GM18868 (cell line): ENCODE measurements at regions not wholly inside any gene's neighbourhood (a gene's known extent, or its start where the extent isn't known, plus 50 kb on each side); places are given as distances from the start of the nearest gene placed in this dataset.
"Not testable (repeated sequence)": the region's sequence is repeated elsewhere in the genome, so short reads cannot be mapped to it uniquely, and the experiment has no call there.

Experiments
- ATAC-seq: cut with Tn5 transposase; IDR thresholded peaks from one replicate; pipeline ENCODE4 v1.9.1; 2021; ENCODE audit warnings: mild to moderate bottlenecking, moderate library complexity; ENCODE audit not compliant: unreplicated experiment

DNA sequence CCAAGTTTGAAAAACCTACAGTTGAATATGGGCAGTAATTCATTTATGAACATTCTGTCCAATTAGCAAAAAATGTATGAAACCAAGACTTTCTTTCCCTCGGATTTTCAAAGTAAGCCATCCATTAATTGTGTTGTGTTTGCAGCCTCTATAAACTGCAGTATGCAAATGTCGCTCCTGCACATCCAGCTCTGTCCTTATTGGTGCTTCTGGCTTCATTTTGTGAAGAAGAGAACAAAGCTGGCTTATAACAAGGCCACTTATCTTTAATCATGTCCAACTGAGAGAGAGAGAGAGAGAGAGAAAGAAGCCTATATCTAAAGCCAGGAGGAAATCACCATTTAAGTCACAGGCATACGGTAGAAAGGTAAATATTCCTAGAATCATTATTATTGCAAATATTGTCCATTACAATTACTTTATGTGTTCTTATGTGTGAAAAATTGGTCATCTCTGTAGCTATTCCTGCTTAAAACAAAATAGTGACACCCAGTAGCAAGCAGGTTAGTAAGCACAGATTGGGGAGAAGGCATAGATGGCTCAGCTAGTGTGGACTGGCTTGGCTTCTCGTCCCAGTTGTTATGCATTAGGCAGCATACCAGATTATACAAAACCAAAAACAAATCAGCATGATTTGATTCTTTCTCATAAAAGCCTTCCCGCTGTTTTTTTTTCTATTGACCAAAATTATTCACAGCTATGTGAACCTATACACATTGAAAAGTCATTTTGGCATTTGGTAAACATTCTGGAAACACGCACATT is 726.4 kb upstream of the SOX11 start:
- no peak for ATAC-seq

DNA sequence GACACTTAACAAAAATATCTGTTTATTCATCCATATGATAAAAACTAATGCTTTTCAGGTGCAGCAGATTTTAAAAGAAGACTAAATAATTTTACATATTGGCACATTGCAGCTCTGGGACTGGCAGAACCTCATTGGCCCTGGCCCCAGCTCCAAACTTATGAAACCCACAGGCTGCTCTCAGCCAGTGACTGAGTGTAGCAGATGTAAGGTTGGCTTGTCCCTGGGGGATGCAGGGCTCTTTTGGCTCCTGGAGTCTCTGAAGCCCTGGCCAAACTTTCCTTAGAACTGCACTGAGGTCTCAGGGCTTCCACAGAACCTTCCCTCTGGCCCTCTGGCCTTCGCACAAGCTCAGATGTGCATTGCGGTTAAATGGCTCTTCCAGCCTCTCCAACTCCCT is 725.0 kb upstream of the SOX11 start:
- no peak for ATAC-seq

DNA sequence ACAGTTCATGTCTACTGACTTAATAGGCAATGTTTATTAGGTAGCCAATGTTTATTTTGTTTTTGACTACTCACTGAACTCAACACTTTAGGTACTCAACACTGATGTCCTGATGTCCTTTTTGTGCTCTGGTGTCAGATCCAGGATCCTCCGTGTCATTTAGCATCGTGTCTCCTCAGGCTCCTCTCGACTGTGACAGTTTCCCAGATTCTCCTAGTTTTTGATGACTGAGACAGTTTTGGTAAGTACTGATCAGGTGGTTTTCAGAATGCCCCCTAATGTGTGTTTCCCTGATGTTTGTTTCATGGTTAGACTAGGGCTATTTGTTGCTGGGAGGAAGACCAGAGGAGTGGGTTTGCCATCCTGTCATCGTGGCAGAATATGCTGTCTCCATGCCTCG is 719.7 kb upstream of the SOX11 start:
- ATAC-seq = no peak

DNA sequence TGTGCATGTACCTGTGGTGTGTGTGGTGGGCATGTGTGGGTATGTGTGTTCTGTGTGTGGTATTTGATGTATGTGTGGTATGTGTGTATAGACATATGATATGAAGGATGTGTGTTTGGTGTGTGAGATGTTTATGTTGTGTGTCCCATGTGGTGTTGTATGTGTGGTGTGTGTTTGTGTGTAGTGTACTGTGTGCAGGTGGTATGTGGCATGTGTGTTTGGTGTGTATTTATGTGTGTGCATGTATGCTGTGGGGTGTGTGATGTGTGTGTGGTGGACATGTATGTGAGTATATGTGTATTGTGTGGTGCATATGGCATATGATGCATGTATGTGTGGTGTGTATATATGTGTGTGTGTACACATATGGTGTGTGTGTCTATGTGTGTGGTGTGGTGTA is 718.8 kb upstream of the SOX11 start:
- no peak for ATAC-seq

DNA sequence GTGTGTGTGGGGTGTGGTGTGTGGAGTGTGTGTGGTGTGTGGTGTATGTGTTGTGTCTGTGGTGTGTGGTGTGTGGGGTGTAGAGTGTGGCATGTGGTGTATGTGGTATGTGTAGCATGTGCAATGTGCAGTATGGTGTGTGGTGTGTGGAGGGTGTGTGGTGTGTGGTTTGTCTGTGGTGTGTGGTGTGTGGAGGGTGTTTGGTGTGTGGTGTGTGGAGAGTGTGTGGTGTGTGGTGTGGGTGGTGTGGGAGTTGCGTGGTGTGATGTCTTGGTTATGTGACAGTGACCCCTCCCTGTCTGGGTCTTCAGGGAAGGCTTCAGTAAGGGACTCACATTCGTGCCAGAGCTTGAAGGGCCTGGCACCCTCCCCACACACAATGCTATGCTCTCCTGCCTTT is 718.2 kb upstream of the SOX11 start:
- no peak for ATAC-seq

DNA sequence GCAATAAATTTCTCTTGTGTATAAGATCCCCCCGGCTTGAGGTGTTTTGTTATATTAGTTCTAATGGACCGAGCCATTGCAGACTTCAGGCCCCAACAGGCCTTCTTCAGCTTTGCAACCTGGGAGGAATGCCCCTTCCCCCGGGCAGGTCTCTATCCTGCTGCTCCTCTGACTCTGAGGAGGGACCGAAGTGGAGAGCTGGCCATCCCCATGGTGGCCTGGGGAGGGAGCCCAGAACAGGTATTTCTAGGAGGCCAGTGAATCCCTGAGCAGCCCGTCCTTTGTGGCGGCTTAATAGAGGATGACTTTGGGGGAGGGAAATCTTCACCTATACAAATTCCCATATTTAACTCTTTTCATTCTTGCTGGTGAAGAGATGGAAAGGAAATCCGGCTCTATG is 715.8 kb upstream of the SOX11 start:
- no peak for ATAC-seq

DNA sequence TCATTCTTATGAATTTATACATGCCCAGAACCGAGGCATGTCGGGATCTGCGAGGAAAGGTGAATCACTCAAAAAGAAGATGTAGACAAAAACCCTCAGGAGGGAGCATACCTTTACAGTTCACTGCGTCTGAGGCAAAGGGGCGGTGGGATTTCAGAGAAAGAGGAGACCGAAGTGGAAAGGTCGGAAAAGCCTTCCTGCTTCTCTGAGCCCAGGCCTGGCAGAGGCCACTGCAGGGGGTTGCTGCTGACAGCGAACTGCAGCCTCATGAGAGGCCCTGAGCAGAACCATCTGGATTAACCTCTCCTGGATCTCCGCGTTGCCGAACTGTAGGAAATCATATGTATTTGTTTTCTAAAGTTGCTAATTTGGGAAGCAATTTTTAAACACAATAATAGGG is 713.1 kb upstream of the SOX11 start:
- ATAC-seq = no peak

DNA sequence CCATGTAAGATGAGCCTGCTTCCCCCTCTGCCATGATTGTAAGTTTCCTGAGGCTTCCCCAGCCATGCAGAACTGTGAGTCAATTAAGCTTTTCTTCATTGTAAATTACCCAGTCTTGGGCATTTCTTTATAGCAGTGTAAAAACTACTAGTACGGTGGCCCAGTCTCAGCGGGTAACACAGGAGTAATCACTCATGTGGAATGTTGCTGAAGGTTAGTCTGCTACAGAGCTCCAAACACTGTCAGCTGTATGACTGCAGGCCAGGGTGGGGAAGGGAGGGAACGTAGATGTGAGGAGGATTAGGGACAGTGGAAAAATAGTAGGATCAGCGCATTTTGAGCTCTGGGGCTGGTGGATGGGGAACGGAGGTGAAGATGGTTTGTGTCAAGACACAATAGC is 711.2 kb upstream of the SOX11 start:
- ATAC-seq = no peak

DNA sequence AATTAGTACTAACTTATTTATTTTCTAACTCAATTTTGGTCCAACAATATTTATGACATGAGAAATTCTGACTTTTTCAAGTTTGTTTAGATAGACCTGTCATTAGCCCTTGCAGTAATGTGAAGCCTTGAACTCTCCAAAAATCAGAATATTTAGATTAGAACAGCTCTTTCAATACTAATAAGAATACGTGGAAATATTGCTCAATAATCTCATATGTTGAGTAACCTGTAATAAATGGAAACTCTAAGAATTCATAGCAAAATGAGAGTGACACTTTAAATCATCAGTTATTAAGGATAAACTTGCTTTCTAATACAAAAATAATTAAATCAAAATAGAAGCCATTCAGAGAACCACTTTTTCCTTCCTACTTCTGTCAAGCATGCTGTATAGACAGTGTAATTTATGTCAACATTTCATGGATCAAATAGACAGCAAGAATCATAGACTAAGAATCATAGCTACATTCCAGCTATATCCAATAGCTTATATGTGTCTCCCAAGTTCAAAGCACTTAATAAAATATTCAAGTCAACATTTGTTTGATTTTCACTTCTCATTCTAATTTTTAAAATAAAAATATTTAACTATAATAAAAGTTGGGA is 710.3 kb upstream of the SOX11 start:
- no peak for ATAC-seq

DNA sequence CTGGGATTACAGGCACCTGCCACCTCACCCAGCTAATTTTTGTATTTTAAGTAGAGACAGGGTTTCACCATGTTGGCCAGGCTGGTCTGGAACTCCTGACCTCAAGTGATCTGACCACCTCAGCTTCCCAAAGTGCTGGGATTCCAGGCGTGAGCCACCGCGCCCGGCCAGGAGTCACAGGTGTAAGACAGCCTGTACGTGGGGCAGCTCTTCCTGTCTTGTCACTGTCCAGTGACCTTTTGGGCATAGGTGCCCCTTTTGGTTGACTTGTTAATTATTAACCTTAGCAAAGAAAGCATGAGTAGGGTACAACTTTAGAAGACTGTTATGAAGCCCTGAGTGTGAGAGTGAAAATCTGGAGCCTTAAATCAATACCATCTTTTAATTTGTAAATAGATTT is 703.7 kb upstream of the SOX11 start:
- ATAC-seq = not testable (repeated sequence)

DNA sequence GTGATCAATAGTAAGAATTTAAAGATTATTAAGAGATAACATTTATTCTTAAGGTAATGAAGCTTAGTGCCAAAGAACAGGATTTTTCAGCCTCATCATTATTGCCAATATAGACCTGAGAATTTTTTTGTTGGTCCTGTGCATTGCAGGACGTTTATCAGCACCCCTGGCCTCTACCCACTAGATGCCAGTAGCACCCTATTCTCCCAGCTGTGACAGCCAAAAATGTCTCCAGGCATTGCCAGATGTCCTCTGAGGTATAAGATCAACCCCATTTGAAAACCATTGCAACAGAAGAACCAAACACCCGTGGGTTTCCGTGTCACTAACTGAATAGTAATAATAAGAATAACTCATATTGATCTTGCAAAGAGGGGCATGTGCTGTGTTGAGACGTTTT is 700.0 kb upstream of the SOX11 start:
- ATAC-seq = no peak

DNA sequence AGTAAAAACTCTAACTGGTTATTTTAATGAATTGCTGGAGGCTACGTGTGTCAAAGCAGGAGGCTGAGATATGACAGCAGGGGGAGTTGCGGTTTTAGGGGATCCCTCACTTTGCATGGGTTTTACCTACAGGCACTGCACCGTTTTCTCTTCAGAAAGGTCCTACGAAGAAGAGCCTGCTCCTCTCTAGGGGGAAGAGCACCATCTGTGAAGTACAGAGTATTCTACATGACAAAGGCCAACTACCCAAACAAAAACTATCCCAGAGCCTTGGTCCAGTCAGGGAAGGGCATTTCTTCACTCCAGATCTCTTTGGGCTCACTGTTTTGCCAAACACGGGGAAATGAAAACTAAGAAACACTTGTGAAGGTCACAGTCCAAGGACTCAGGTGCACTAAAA is 696.7 kb upstream of the SOX11 start:
- no peak for ATAC-seq

DNA sequence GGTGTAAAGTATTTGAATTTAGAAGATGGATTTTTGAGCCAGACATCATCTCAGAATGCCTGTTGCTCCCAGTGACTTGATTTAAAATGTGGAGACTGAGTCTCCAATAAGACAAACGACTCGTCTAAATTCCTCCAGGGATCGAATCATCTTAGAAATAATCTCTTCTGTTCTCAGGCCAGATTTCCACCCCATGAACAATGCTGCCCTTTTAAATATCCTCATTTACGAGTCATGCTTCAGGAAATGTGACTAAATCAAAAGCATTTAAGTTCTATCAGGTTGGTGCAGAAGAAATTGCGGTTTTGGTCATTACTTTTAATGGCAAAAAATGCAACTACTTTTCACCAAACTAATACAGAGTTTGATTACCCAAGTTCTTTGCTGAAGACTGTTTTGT is 684.6 kb upstream of the SOX11 start:
- ATAC-seq = no peak

DNA sequence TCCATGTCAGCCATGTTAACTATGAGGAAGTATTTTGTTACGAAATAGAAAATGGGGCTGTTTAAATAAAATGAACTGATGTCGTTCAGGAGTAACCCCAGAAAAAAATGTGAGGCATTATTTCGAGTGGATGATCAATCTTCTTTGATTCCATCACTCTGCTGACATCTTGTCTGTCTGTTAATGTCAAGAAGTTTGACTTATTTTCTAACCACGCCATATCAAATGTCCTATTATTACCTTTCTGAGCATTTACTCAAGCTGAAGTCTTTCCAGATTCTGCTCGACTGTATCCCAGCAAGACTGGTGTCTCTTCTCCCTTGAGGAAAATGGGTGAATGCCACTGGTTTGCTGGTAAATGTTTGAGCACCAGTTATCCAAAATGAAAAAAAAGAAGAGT is 672.9 kb upstream of the SOX11 start:
- no peak for ATAC-seq

DNA sequence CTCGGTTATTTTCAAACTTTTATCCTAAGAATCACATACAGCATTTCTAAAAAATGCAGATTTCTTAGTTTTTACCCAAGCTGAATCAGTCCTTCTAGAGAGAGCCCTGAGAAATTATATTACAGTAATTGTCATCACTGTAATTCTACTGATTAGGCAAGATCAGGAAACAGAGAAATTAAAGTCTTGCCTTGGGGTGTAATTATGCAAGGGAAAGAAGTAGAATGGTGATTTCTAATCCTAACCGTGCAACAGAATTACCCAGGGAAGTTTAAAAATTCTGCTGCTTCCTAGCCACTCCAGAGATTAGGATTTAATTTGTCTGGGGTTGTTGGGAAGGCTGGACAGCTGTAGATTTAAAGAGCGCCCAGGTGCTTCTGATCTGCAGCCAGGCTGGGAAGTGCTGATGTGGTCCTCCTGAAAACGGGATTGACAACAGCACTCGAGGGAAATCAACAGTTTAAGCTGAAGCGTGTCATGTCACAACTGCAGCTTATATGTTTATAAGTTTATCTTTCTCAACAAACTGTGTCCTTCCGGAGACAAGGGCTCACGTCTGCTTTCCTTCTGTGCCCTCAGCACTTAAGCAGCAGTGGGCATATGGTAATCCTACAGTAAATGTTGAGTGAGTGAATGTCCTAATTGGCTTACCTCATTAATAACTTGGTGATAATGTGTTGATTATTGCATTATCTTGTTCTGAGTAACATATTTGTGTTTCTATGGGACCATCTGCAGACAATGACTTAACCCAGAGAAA is 671.9 kb upstream of the SOX11 start:
- no peak for ATAC-seq

DNA sequence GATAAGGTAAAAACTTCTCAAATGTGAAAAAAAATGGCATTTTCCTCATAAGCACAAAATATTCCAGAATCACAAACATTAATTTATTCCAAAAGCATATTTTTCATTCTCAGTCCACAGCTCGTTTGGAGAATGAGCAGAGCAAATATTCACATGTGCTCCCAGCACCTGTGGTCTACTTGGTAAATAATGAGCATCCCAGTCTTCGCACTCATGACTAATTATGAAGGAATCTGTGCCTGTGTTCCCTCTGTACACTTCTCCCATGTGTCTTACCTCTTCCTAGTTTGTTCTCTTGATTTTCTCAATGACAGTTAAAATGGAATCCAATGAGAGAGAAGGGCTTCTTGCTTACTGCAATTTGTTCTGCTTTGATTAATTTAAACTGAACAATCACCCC is 671.0 kb upstream of the SOX11 start:
- no peak for ATAC-seq

DNA sequence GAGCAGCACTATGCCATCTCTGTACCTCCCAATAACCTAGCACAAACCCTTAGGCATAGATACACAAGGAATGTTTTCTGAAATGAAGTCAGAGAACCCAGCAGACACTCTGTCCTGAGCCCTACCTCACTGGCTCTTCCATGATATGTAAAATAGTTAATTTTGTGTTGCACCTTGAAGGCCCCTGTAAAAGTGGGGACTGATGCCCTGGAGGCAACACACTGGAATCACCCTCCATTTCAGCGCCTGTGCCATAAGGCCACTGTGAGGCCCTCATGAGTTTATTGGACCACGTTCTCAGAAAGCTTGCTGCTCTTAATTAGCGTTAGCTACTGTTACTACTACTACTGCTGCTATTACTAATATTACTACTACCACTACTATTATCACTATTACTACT is 670.1 kb upstream of the SOX11 start:
- ATAC-seq = no peak

DNA sequence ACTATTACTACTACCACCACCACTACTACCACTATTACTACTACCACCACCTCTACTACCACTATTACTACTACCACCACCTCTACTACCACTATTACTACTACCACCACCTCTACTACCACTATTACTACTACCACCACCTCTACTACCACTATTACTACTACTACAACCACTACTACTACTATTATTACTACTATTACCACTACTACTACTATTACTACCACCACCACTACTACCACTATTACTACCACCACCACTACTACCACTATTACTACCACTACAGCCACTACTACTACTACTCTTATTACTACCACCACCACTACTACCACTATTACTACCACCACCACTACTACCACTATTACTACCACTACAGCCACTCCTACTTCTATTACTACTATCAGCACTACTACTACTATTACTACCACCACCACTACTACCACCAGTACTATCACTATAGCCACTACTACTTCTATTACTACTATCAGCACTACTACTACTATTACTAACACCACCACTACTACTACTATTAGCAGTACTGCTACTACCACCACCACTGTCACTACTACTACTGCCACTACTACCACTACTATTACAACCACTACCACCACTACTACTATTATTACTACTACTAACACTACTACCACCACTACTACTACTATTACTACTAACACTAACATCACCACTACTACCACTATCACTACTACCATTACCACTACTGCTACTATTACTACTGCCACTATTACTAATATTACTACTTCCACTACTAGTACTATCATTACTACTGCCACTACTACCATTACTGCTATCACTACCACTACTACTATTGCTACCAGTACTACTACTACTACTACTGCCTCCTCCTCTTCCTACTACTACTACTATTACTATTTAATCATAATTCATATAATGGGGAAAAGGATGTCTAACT is 669.2 kb upstream of the SOX11 start:
- ATAC-seq = not testable (repeated sequence)

DNA sequence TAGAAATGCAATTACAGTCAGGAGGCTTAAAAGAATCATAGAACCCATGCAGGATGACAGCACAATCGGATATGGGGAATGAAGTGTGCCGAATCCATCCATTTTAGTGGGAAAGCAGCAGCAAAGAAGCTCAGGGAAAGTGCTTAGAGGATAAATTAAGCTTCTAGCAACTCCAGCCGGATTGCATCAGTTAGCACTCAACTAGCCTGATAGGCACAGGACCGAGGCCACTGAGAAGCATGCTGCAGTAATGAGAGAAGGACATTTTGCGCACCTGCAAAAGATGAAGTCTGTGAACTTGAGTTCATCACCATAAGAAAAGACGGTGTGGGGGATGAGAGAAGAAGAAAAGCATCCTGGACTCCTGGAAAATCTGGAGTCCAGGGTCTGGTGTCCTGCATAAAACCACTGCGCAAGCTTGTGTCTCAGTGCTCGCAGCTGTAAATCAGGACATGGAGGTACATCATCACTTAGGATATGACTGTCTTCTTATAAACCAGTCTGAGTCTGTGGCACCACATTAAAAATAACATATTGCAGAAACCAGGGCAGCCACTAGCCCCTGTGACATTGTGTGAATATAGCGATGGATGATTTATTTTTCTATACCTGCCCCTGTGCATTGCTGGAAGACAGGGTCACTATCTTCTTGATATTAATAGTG is 665.5 kb upstream of the SOX11 start:
- ATAC-seq = no peak

DNA sequence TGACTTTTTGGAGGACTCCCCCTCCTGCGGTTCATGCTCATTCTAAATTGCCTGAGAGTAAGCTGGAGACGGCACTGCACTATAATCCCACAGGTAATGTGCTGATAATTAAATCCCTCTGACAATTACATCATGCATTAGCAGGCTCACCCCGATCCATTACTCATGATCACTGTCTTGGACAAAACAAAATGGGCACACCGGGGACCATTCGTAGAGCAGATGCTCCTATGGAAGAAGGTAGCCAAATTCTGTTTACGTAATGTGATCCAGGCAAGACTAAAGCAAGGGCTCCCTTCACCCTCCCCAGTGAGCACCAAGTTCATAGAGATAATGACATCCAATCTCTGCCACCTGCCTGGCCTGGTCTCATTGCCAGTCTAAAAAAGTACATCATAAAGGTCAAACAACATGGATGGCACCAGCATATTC is 657.1 kb upstream of the SOX11 start:
- ATAC-seq = no peak

DNA sequence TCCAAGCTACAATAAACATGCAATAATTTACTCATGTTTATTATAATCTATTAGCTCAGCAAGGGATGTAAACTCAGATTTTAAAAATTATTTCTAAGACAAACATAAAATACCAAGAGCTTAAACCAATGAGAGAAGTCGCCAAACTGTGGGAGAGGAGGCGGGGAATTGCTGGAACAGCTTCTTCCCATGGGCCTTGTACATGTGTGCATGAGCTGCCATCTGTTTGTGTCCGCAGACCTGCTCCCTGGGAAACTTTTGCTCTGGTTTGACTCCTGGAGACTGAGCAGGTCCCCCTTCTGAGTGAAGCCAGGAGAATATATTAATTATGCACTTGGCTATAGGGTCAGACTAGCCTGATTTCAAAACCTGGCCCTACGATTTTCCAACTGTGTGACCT is 655.9 kb upstream of the SOX11 start:
- ATAC-seq = no peak
